ENCODE measurements at regions not wholly inside any gene's neighbourhood (a gene's known extent, or its start where the extent isn't known, plus 50 kb on each side); places are given as distances from the start of the nearest gene placed in this dataset.
"Not testable (repeated sequence)": the region's sequence is repeated elsewhere in the genome, so short reads cannot be mapped to it uniquely, and the experiment has no call there.

DNA sequence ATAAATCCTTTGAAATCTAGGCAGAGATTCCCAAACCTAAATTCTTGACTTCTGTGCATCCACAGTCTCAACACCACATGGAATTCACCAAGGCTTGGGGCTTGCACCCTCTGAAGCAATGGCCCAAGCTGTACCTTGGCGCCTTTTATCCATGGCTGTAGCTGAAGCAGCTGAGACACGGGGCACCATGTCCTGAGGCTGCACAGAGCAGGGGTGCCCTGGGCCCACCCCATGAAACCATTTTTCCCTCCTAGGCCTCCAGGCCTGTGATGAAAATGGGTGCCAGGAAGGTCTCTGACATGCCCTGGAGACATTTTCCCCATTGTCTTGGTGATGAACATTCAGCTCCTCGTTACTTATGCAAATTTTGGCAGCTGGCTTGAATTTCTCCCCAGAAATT lies 158.6 kb upstream of the NUDT12 start:
- DNase-seq (no peak), ATAC-seq (ENCODE audit: poor library complexity) (no peak)
- intact Hi-C loops (cut with DNase I), result no loop called here

DNA sequence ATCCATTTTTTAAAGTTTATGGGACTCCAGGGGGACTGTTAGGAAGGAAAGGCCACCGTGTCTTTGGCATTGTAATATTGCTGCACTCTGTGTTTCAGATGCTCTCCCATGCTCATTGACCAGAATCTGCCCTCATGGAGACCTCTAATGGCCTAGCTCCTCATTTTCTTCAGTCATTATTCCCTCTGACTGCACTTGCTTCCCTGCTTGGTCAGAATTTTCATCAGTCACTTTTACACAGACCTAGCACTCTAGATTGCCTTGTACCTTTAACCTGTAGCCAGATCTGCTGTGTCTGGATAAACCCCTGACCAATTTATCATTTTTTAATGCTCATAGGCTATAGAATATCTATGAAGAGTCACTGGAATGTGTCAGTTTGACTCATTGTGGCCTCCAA lies 155.5 kb upstream of the NUDT12 start:
- intact Hi-C loops (cut with DNase I), result no loop called here
- no peak for ATAC-seq (ENCODE audit: poor library complexity)

DNA sequence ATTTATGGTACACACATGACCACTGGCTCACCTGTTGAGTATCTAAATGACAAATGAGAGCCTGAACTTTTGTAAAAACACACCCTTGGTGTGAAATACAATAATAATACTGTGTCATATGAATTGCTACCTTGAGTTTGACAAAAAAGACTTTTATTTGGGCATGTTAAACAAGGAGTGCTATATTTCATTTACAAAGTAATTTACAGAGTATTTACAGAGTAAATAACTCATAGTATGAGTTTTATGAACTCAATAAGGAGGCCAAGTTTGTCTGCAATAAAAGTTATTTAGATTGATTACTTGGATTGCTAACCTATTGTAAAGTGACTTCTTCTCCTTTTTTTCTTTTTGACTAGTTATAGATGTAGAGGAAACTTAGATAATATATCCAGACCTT lies 146.0 kb upstream of the NUDT12 start:
- ATAC-seq (ENCODE audit: poor library complexity), result no peak
- DNase-seq, result no peak
- intact Hi-C loops (cut with DNase I), result no loop called here

More for the DNA sequence above, 155.5 kb upstream of the NUDT12 start:
- DNase-seq, result no peak

DNA sequence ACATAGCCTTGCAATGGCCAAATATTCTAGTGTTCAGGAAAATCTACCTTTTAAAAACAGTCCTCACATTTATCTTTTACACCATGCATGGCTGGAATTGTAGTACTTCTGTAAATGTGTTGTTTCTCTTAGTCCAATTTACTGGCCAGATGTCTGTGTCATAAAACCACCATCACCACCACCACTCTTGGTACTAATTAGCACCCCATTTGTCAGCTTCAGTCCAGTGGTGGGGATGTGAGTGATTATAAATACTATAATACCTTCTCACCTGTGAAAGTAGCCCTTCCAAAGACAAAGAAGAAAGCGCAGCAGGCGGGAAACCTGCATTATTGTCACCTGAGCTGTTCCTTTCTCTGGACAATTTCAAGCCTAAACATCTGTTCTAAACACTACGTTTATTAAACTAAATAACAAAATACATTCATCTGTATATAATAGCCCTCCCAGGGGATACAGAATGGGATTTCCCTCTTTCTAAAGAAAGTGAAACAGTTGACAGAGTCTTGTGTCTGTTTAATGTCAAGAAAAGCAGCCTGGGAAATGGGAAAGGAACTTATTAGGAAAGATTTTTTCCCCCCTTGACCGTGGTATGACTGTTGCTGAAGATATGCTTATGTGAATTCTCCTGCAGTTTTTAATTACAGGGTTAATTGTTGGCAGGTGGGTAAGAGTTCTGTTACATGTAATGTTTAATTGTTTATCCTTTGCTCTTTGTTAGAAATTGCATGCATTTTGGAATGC lies 144.5 kb upstream of the NUDT12 start:
- no peak for ATAC-seq (ENCODE audit: poor library complexity)
- intact Hi-C loops (cut with DNase I), result no loop called here
- no peak for DNase-seq

DNA sequence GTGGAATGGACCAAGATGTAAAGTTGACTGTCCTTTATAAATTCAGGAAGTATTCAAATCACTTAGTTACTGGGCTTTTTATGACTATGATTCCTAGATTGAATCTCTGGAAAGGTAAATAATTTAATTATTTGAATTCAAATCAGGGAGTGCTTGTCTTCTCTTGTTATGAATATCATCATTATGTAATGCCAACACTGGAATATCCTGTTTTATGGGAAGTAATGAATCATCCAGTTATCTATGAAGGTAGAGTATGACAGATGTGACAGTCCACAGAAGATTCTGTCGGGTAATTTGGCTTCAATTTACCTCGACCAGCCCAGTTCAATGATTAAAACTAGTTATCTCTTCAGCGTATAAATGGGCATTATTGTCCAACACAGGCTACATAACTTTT lies 141.0 kb upstream of the NUDT12 start:
- DNase-seq, result no peak
- intact Hi-C loops (cut with DNase I), result no loop called here
- no peak for ATAC-seq (ENCODE audit: poor library complexity)

DNA sequence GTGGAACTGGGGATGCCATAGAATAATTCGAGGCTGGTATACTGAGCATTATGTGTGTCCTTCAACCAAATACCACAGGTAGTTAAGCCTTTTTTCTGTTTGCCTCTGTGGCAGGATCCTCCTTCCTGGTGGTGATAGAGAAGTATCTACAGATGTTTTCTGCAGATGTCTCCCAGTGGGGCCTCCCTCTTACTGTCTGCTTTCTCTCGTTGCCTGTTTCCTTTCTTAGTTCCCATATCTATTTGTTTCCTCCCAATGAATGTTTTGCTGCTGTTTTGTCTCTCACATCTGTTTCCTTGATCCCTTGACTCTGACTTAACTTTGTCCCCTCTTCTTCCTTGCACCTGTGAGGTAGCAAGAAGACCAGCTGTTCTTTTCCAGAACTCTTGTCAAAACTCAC lies 130.9 kb upstream of the NUDT12 start:
- DNase-seq (no peak), ATAC-seq (ENCODE audit: poor library complexity) (no peak)
- intact Hi-C loops (cut with DNase I), result no loop called here

DNA sequence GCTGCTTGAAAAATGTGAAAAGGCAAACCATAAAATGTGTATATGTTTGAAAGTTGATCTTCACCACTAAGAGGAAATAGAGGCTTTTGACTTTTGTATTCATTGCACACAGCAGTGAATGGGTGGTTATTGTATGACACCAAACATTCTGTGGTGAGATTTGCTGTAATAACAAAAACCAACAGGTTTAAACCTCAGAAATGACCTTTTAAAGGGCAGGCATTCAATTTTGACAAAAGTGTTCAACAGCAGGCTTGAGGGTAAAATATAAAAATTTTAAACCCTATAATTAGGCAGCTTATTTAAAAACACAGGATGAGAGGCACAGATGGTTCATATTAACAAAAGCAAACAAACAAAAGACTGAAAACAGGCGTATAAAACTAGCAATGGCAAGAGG lies 128.1 kb upstream of the NUDT12 start:
- no peak for DNase-seq
- intact Hi-C loops (cut with DNase I), result no loop called here
- no peak for ATAC-seq (ENCODE audit: poor library complexity)

DNA sequence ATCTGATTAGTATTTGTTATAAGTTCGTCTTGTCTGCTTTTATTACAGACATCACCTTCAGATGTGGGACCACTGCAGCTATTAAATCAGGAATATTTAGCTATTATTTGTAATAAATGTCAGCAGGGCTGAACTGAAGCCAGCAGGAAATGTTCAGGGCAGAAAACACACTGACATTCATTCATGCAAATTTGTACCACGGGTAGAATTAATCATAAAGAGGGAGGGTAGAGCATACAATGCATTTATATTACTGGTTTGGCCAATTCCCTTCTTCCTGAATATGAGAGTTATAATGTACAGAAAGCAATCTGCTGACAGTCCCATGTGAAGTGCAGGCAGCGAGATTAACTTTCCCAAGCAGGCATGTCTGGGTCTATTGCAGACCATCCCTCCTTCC lies 117.3 kb upstream of the NUDT12 start:
- intact Hi-C loops (cut with DNase I), result no loop called here
- no peak for DNase-seq
- ATAC-seq (ENCODE audit: poor library complexity), result no peak

DNA sequence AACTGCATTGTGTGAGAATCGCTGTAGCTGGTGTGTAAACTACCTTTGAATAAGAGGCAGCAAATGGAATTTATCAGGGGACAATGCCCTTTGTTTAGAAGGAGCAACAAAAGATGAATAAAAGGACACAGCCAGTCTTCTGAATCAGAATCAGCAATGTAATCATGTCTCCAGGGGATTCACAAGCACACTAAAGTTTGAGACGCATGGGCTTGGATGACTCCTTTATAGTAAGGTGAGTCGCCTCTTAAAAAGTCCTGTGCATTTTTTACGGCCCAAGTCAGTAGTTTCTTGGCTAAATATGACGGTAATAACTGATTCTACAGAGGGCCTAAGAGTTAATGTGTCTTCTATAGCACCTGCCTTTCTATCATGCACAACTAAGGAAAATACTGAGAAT lies 113.6 kb upstream of the NUDT12 start:
- intact Hi-C loops (cut with DNase I); DNase-seq; ATAC-seq (ENCODE audit: poor library complexity): not testable (repeated sequence)

DNA sequence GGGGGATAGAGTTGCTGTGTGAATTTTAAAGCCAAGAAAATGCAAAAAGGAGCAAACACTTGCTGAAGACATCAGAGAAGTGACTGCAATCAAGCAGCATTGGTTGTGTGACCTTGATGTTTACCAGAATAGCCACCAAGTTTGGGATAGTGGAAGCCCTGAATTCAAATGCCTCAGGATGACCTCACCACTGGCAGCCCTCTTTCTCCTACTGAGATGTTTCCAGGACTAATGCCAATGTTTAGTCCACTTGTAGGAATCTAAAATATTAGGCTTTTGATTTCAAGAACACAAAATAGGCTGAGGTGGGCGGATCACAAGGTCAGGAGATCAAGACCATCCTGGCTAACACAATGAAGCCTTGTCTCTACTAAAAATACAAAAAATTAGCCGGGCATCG lies 112.2 kb upstream of the NUDT12 start:
- no peak for ATAC-seq (ENCODE audit: poor library complexity)
- DNase-seq, result no peak
- intact Hi-C loops (cut with DNase I), result no loop called here

DNA sequence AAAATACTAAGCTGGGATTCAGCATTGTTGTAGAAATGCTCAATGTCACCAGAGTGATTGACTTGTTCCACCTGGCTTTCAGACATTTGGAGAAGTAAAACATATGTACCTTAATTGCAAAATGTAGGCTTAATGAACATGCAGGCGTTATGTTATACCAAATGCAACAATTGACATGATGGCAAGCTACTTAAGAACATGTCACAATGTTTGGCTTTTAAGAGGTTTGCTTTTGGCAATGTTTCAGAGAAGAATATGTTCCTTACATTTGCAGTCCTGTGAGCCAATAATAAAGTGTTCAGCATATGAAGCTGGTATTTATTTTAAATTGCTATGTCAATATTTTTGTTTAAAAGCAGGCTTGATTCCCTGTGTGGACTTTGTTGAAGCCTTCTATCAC lies 111.7 kb upstream of the NUDT12 start:
- ATAC-seq (ENCODE audit: poor library complexity) (no peak), DNase-seq (no peak)
- intact Hi-C loops (cut with DNase I), result no loop called here

DNA sequence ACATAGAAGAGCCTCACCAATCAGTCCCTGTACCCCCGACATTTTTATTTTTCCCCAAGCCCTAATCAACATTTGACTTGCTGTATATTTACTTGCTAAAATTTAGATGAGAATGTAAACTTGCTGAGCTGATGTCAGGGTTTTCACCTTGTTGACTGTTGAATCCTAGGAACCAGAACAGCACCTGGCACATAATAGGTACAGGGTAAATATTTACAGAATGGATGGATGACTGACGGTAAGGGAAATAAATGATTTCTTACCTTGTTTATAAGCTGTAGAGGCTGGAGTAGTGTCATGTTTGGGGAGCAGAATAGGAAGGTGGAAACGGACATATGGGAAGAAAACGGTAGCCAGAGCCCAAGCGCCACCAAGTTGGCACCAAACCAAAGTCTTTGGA lies 107.0 kb upstream of the NUDT12 start:
- DNase-seq (no peak), ATAC-seq (ENCODE audit: poor library complexity) (no peak)
- intact Hi-C loops (cut with DNase I), result no loop called here

DNA sequence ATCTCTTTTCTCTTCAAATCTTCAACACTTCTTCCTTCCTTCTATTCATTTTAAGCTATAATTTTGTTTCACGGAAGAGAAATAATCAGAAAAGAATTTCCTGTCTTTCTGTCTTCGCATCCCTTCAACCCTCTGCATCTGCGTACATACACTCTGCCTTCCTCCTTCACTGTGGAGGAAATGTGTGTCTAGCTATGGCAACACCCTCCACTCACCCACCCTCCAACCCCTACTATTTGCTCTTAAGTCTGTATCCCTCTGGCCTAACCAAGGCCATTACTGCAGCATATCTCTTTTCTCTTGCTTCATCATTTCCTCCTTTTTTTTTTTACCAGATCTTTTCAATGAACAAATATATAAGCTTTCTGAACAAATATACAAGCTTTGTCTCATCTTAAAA lies 105.7 kb upstream of the NUDT12 start:
- intact Hi-C loops (cut with DNase I), result no loop called here
- ATAC-seq (ENCODE audit: poor library complexity), result no peak
- DNase-seq, result no peak

DNA sequence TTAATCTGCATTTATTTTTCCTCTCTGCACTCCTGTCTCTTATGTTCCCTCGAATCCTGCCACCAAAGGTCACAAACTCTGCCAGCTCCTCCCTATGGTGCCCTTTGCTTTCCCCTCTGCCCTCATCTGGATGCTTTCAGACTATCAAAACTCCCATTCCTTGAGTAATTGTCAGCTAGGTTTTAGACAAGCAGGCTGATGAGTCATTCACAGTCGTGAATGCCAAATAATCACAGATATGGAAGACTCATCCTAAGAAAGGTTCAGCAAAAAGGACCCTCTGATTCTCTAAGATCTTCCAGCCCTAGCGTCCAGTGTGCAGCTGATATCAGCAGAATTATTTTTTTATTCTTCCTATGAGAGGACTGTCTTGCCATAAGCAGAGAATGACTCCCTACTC lies 104.5 kb upstream of the NUDT12 start:
- DNase-seq (no peak), ATAC-seq (ENCODE audit: poor library complexity) (no peak)
- intact Hi-C loops (cut with DNase I), result no loop called here

DNA sequence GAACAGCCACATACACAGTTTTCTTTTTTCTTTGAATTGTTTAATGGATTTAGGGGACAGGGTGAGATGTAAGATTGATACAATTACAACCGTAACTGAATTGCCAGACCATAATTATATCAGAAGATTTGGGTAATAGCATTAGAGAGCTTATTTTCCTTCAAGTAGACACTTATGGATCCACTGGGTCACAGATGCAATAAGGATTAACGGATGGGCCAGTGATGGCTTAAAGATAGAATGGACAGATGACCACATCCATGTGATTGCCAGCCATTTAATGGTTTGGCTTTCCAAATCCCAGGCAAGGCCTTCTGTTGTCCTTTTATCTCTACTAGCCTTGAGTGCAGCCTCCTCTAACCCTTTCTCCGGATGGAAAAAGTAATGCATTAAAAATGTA lies 94.7 kb upstream of the NUDT12 start:
- ATAC-seq (ENCODE audit: poor library complexity) (no peak), DNase-seq (no peak)
- intact Hi-C loops (cut with DNase I), result no loop called here

DNA sequence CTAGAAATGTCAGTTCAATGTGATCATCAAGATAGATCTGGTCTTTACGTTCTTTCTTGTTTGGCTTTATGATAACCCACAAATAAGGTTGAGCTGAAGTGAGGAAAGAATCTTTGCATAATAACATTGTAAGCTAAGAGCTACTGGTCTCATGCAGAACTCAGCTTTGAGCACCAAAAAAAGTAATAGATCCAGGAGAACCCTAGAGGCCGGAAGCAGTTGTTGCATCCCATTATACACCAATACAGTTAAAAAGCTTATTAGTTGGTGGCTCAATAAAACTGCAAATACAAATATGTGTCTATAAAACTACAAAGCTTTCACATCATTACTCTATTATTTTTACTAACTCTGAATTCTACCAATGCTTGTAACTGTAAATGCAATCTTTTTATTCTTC lies 85.5 kb upstream of the NUDT12 start:
- intact Hi-C loops (cut with DNase I), result no loop called here
- DNase-seq, result no peak
- ATAC-seq (ENCODE audit: poor library complexity), result no peak

DNA sequence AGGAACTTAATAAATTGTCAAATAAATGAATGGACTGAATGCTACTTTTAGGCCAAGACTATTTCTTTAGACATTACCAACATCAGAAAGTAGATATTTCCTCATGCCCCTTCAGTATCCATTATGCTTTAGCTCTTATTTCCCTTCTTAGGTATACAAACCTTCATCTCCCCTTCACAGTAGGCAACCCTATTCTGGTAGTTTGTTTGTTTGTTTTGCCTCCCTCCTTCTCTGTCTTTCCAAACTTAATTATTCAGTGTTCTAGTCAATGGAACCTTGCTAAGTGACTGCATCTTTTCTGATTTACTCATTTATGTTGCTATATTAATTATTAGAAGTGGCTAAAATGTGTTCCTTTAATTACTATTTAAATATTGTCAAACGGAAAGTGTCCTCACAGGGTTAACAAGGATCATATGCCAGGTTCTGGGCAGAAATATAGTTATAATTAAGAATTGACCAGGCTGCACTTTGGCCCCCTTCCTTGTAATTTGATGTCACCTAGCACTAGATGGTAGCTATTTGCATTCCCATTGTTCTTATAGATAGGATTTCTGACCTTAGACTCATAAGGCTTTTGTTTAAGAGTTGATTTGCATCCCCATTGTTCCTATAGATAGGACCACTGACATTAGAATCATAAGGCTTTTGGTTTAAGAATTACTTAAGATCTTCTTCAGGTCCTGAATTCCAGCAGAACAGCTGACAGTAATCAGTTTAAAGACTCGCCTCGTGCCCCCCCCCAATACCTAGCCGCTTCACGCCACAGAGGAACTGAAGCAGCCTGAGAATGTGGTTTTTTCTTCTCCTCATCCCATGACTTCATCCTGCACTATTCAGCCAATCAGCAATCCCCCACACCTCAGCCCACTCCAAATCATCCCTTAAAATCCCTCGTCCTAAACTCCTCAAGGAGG lies 84.4 kb upstream of the NUDT12 start:
- DNase-seq (no peak), ATAC-seq (ENCODE audit: poor library complexity) (no peak)
- intact Hi-C loops (cut with DNase I), result no loop called here

DNA sequence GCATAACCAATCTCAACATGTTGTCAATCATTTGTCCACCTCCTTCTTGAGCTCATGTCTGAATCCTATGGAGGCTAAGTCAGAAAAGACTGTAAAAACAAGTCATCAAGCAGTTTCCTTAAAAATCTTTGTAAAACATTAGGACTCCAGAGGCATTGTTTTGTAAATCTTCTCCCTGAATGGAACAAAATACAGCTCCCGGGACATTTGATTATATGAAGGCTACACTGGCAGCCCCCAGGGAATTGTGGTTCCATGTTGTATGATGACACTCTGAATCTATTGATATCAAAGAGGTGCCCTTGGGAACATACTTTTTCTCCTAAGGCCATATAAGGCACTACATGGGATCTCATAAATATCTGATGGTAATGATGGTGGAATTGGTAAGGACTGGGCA lies 83.2 kb upstream of the NUDT12 start:
- intact Hi-C loops (cut with DNase I), result no loop called here
- no peak for DNase-seq
- ATAC-seq (ENCODE audit: poor library complexity), result no peak

DNA sequence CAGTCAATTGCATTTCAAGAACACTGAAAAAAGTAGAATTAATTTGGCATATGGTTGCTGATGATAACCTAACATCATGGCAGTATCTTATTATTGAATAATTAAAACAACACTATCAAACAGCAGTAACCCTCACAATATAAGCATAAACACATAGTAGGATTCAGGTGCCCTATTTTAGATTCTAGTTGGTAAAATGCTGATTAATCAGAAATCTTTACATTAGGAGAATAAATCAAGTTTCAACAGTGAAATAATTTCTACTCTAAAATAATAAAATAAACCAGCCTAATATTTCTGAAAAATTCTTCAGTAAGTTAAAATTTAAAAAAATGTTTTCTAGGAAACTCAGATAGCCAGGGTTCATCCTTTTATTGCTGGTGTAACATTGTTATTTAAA lies 76.4 kb upstream of the NUDT12 start:
- intact Hi-C loops (cut with DNase I), result no loop called here

DNA sequence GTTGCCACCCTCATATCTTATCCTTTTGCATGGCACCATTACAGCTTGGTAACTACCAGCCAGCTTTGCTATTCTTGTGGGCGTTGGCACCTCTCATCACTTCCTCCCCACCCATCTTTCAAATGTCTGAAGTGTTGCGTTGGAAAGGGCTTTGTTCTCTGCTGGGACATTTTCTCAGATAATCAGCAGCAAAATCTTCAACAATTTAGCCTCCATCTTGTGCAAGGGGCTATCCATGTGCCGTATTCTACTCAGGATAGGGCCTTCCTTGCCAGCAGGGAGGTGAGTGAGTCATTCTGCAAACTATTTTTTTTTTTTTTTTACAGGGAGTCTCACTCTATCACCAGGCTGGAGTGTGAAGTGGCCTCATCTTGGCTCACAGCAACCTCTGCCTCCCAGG lies 62.1 kb upstream of the NUDT12 start:
- no peak for ATAC-seq (ENCODE audit: poor library complexity)

More for the DNA sequence above, 76.4 kb upstream of the NUDT12 start:
- ATAC-seq (ENCODE audit: poor library complexity) (no peak), DNase-seq (no peak)

More for the DNA sequence above, 62.1 kb upstream of the NUDT12 start:
- no peak for DNase-seq
- intact Hi-C loops (cut with DNase I), result no loop called here

Measured in Right ventricle myocardium superior (tissue), 1 donor.